ENCODE measurements at regions not wholly inside any gene's neighbourhood (a gene's known extent, or its start where the extent isn't known, plus 50 kb on each side); places are given as distances from the start of the nearest gene placed in this dataset.

- TF ChIP-seq, protein P1, sequence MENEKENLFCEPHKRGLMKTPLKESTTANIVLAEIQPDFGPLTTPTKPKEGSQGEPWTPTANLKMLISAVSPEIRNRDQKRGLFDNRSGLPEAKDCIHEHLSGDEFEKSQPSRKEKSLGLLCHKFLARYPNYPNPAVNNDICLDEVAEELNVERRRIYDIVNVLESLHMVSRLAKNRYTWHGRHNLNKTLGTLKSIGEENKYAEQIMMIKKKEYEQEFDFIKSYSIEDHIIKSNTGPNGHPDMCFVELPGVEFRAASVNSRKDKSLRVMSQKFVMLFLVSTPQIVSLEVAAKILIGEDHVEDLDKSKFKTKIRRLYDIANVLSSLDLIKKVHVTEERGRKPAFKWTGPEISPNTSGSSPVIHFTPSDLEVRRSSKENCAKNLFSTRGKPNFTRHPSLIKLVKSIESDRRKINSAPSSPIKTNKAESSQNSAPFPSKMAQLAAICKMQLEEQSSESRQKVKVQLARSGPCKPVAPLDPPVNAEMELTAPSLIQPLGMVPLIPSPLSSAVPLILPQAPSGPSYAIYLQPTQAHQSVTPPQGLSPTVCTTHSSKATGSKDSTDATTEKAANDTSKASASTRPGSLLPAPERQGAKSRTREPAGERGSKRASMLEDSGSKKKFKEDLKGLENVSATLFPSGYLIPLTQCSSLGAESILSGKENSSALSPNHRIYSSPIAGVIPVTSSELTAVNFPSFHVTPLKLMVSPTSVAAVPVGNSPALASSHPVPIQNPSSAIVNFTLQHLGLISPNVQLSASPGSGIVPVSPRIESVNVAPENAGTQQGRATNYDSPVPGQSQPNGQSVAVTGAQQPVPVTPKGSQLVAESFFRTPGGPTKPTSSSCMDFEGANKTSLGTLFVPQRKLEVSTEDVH (IDR thresholded peaks at IDR 0.05; ENCODE audit: low read depth, partially characterized antibody) = no peak
- TF ChIP-seq NFYB (IDR thresholded peaks at IDR 0.05; ENCODE audit: extremely low read depth, insufficient read length) (no peak), OTX1 (CRISPR knock-in tag; IDR thresholded peaks at IDR 0.05) (no peak), EGR1 (conservative IDR thresholded peaks at IDR 0.05) (no peak), KLF6 (CRISPR knock-in tag; IDR thresholded peaks at IDR 0.05; ENCODE audit: borderline replicate concordance) (no peak), SOX6 (IDR thresholded peaks at IDR 0.05) (no peak)
- TF ChIP-seq, protein P2, sequence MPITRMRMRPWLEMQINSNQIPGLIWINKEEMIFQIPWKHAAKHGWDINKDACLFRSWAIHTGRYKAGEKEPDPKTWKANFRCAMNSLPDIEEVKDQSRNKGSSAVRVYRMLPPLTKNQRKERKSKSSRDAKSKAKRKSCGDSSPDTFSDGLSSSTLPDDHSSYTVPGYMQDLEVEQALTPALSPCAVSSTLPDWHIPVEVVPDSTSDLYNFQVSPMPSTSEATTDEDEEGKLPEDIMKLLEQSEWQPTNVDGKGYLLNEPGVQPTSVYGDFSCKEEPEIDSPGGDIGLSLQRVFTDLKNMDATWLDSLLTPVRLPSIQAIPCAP (CRISPR knock-in tag; IDR thresholded peaks at IDR 0.05; ENCODE audit: borderline replicate concordance) = no peak
Measured at GRCh38 chr5:83407931-83408330, 63.6 kb upstream of the VCAN start (continued).

DNA sequence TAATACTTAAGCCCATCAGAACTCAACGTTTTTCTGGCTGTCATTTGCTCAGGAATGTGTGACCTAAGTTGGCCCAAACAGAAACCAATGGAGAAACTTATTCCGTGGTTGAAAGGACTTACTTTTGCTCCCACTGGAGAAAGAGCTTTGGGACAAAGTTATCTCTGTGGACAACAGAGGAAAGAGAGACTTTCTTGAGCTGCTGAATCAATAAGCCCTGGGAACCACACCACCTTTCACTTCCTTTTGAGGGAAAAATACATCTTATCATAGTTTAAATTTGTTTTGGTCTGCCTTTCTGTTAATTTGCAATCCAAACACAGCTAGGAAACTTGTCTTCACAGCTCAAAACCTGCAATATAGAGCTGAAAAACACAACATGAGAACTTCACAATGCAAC is 62.8 kb upstream of the VCAN start:
- BruUV-seq (replicated peaks) = no TSS peak

More for the DNA sequence above, 62.8 kb upstream of the VCAN start:
- Histone ChIP-seq H3K4me2 (ENCODE audit: insufficient read depth, low read length) (no peak overlapping the region), H3K4me1 (replicated peaks in 1 of 2; ENCODE audit: control insufficient read depth in 2 of 2, insufficient read depth in 2 of 2, low read length in 2 of 2) (no peaks in the 10 kb centered on the region), H2AFZ (ENCODE audit: low read depth, low read length) (no peak overlapping the region), H3K9me1 (ENCODE audit: control insufficient read depth, insufficient read depth, low read length) (no peaks in the 10 kb centered on the region), H3K36me3 (ENCODE audit: control insufficient read depth, insufficient read depth, low read length) (no peaks in the 10 kb centered on the region), H3K4me3 (no peak overlapping the region), H3K27ac (ENCODE audit: extremely low read depth, low read depth, low read length) (no peak overlapping the region), H3K27me3 (ENCODE audit: control insufficient read depth in 2 of 2, insufficient read depth in 2 of 2, low read length in 2 of 2) (no peaks in the 10 kb centered on the region), H4K20me1 (replicated peaks; ENCODE audit: control insufficient read depth, insufficient read depth, low read length) (no peaks in the 10 kb centered on the region), H3K9me3 (replicated peaks; ENCODE audit: control insufficient read depth, insufficient read depth, low read depth, low read length) (no peaks in the 10 kb centered on the region), H3K9ac (ENCODE audit: insufficient read depth in 1 of 2, low read depth in 2 of 2, low read length in 2 of 2) (no peak overlapping the region), H3K79me2 (ENCODE audit: control insufficient read depth, insufficient read depth, low read length) (no peaks in the 10 kb centered on the region)
- DNase-seq (ENCODE audit: extremely low read depth in 1 of 4, low spot score in 3 of 4) (no peak), ATAC-seq (no peak), FAIRE-seq (no peak)
- ChIA-PET CTCF (ENCODE audit: low intra/inter-chr PET ratio) (no interaction called here), POLR2A (interaction anchor here (0.7 kb wide), 1 partner anchor 470 kb away, joined by 3 read pairs; no protein-coding TSS in a partner anchor)
- in situ Hi-C loops (cut with MboI) (no loop called here), intact Hi-C loops (cut with micrococcal nuclease) (no loop called here)
- TF ChIP-seq, protein P3, sequence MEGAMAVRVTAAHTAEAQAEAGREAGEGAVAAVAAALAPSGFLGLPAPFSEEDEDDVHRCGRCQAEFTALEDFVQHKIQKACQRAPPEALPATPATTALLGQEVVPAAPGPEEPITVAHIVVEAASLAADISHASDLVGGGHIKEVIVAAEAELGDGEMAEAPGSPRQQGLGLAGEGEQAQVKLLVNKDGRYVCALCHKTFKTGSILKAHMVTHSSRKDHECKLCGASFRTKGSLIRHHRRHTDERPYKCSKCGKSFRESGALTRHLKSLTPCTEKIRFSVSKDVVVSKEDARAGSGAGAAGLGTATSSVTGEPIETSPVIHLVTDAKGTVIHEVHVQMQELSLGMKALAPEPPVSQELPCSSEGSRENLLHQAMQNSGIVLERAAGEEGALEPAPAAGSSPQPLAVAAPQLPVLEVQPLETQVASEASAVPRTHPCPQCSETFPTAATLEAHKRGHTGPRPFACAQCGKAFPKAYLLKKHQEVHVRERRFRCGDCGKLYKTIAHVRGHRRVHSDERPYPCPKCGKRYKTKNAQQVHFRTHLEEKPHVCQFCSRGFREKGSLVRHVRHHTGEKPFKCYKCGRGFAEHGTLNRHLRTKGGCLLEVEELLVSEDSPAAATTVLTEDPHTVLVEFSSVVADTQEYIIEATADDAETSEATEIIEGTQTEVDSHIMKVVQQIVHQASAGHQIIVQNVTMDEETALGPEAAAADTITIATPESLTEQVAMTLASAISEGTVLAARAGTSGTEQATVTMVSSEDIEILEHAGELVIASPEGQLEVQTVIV (CRISPR knock-in tag; IDR thresholded peaks at IDR 0.05; ENCODE audit: borderline replicate concordance) = no peak
- TF ChIP-seq EHMT2 (IDR thresholded peaks at IDR 0.05) (no peak), DLX4 (CRISPR knock-in tag; IDR thresholded peaks at IDR 0.05) (no peak), CHCHD3 (CRISPR knock-in tag; IDR thresholded peaks at IDR 0.05) (no peak), NR2C1 (IDR thresholded peaks at IDR 0.05) (no peak), NR2C1 (tag; IDR thresholded peaks at IDR 0.05) (no peak)
- TF ChIP-seq, protein P4, sequence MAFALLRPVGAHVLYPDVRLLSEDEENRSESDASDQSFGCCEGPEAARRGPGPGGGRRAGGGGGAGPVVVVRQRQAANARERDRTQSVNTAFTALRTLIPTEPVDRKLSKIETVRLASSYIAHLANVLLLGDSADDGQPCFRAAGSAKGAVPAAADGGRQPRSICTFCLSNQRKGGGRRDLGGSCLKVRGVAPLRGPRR (CRISPR knock-in tag; IDR thresholded peaks at IDR 0.05) = no peak
- WGBS (ENCODE audit: insufficient coverage, low coverage, missing lambda C conversion rate) = 0% methylated on average over 2 of the region's 2 CpGs
